H9 (cell line): ENCODE measurements at regions not wholly inside any gene's neighbourhood (a gene's known extent, or its start where the extent isn't known, plus 50 kb on each side); places are given as distances from the start of the nearest gene placed in this dataset.
"Not testable (repeated sequence)": the region's sequence is repeated elsewhere in the genome, so short reads cannot be mapped to it uniquely, and the experiment has no call there.

Experiments
- DNase-seq: peaks from one replicate; pipeline ENCODE4 v3.0.0-alpha.2; 2017
- H2AFZ ChIP-seq: one replicate; pipeline ENCODE4 v1.6.1; 2013; ENCODE audit warnings: mild to moderate bottlenecking, low read length, control low read depth, moderate library complexity
- H2AK5ac ChIP-seq: 2 replicates; pipeline ENCODE4 v1.6.1; 2013; ENCODE audit warnings: low read length, control low read depth, mixed read lengths; ENCODE audit not compliant: insufficient read length
- H2BK120ac ChIP-seq: one replicate; pipeline ENCODE4 v1.6.1; 2013; ENCODE audit warnings: low read depth, mild to moderate bottlenecking, low read length, control low read depth, inconsistent platforms; ENCODE audit not compliant: poor library complexity, severe bottlenecking
- H2BK12ac ChIP-seq: 2 replicates; pipeline ENCODE4 v1.6.1; 2013; ENCODE audit warnings: low read length, control low read depth, mixed read lengths, low read depth; ENCODE audit not compliant: insufficient read length
- H2BK15ac ChIP-seq: 2 replicates; pipeline ENCODE4 v1.6.1; 2013; ENCODE audit warnings: low read depth, low read length, control low read depth
- H2BK20ac ChIP-seq: one replicate; pipeline ENCODE4 v1.6.1; 2013; ENCODE audit warnings: low read depth, mild to moderate bottlenecking, low read length, control low read depth, inconsistent platforms; ENCODE audit not compliant: poor library complexity, severe bottlenecking
- H2BK5ac ChIP-seq: 2 replicates; pipeline ENCODE4 v1.6.1; 2013; ENCODE audit warnings: low read length, control low read depth, mixed read lengths; ENCODE audit not compliant: insufficient read length
- H3K14ac ChIP-seq: 2 replicates; pipeline ENCODE4 v1.6.1; 2013; ENCODE audit warnings: low read length, control low read depth; ENCODE audit not compliant: insufficient read depth
- H3K18ac ChIP-seq: 2 replicates; pipeline ENCODE4 v1.6.1; 2013; ENCODE audit warnings: low read depth, mild to moderate bottlenecking, mixed read lengths, low read length, control low read depth; ENCODE audit not compliant: insufficient read length
- H3K23ac ChIP-seq: 2 replicates; pipeline ENCODE4 v1.6.1; 2013; ENCODE audit warnings: low read length, control low read depth, mixed read lengths, low read depth; ENCODE audit not compliant: insufficient read length
- H3K23me2 ChIP-seq: 2 replicates; pipeline ENCODE4 v1.6.1; 2013; ENCODE audit warnings: low read depth, mild to moderate bottlenecking, mixed read lengths, low read length, control low read depth; ENCODE audit not compliant: insufficient read length, poor library complexity, severe bottlenecking
- H3K27ac ChIP-seq: 2 replicates; pipeline ENCODE4 v1.5.1; 2013; ENCODE audit warnings: low read length, control low read depth, mixed read lengths, low read depth; ENCODE audit not compliant: insufficient read length
- H3K27me3 ChIP-seq: 2 replicates; pipeline ENCODE4 v1.6.1; 2013; ENCODE audit warnings: low read length, control low read depth, inconsistent platforms; ENCODE audit not compliant: insufficient read depth
- H3K4ac ChIP-seq: 2 replicates; pipeline ENCODE4 v1.6.1; 2013; ENCODE audit warnings: low read depth, mild to moderate bottlenecking, control low read depth, inconsistent platforms, low read length, moderate library complexity
- H3K4me1 ChIP-seq: 2 replicates; pipeline ENCODE4 v1.6.1; 2013; ENCODE audit warnings: low read length, control low read depth, inconsistent platforms; ENCODE audit not compliant: insufficient read depth
- H3K4me2 ChIP-seq: 2 replicates; pipeline ENCODE4 v1.6.1; 2013; ENCODE audit warnings: low read length, control low read depth, mixed read lengths; ENCODE audit not compliant: insufficient read length, insufficient read depth
- H3K56ac ChIP-seq: 2 replicates; pipeline ENCODE4 v1.6.1; 2013; ENCODE audit warnings: low read depth, mild to moderate bottlenecking, mixed read lengths, low read length, control low read depth; ENCODE audit not compliant: insufficient read length
- H3K79me1 ChIP-seq: 2 replicates; pipeline ENCODE4 v1.6.1; 2013; ENCODE audit warnings: low read depth, mild to moderate bottlenecking, moderate library complexity, low read length, control low read depth, inconsistent platforms; ENCODE audit not compliant: insufficient read depth, poor library complexity, severe bottlenecking
- H3K79me2 ChIP-seq: 2 replicates; pipeline ENCODE4 v1.6.1; 2013; ENCODE audit warnings: low read length, control low read depth, inconsistent platforms; ENCODE audit not compliant: insufficient read depth
- H3K9ac ChIP-seq: 2 replicates; pipeline ENCODE4 v1.6.1; 2013; ENCODE audit warnings: low read length, control low read depth, mixed read lengths; ENCODE audit not compliant: insufficient read length; ENCODE audit errors: extremely low read depth
- H3K9me3 ChIP-seq: one replicate; pipeline ENCODE4 v1.6.1; 2013; ENCODE audit warnings: low read depth, low read length, inconsistent platforms; ENCODE audit not compliant: control insufficient read depth
- H3T11ph ChIP-seq: one replicate; pipeline ENCODE4 v1.6.1; 2013; ENCODE audit warnings: mild to moderate bottlenecking, low read length, control low read depth, inconsistent platforms
- H4K20me1 ChIP-seq: one replicate; pipeline ENCODE4 v1.6.1; 2013; ENCODE audit not compliant: control insufficient read depth, insufficient read length, insufficient read depth
- H4K5ac ChIP-seq: 2 replicates; pipeline ENCODE4 v1.6.1; 2013; ENCODE audit warnings: low read depth, mild to moderate bottlenecking, mixed read lengths, low read length, control low read depth; ENCODE audit not compliant: insufficient read length
- H4K8ac ChIP-seq: replicated peaks from 2 replicates; pipeline ENCODE4 v1.6.1; 2013; ENCODE audit warnings: low read length, control low read depth, mixed read lengths, low read depth; ENCODE audit not compliant: insufficient read length
- H4K91ac ChIP-seq: 2 replicates; pipeline ENCODE4 v1.6.1; 2013; ENCODE audit warnings: low read depth, mild to moderate bottlenecking, moderate library complexity, mixed read lengths, low read length, control low read depth; ENCODE audit not compliant: insufficient read length
- H3K27ac Mint-ChIP-seq, 3 experiments: 2 replicates in 2 of 3; 3 replicates in 1 of 3; pipeline ENCODE4 v1.8.0; 2020 to 2021; ENCODE audit warnings: mixed read lengths in 3 of 3, mild to moderate bottlenecking in 1 of 3, moderate library complexity in 1 of 3
- H3K27me3 Mint-ChIP-seq: 2 replicates; pipeline ENCODE4 v1.8.0; 2021; ENCODE audit warnings: low read depth, mild to moderate bottlenecking, moderate library complexity, mixed read lengths
- H3K36me3 Mint-ChIP-seq, 3 experiments: 2 replicates in 2 of 3; 3 replicates in 1 of 3; pipeline ENCODE4 v1.8.0; 2020 to 2021; ENCODE audit warnings: low read depth in 3 of 3, mixed read lengths in 3 of 3; ENCODE audit not compliant: insufficient read depth in 1 of 3
- H3K4me1 Mint-ChIP-seq, 2 experiments: 2 replicates each; pipeline ENCODE4 v1.8.0; 2020; ENCODE audit warnings: mixed read lengths in 2 of 2
- H3K4me3 Mint-ChIP-seq, 2 experiments: 2 replicates in 1 of 2; 3 replicates in 1 of 2; pipeline ENCODE4 v1.8.0; 2020 to 2021; ENCODE audit warnings: mild to moderate bottlenecking in 2 of 2, mixed read lengths in 2 of 2, moderate library complexity in 1 of 2
- H3K9me3 Mint-ChIP-seq, 2 experiments: 2 replicates in 1 of 2; 3 replicates in 1 of 2; pipeline ENCODE4 v1.8.0; 2020; ENCODE audit warnings: mild to moderate bottlenecking in 2 of 2, mixed read lengths in 2 of 2, moderate library complexity in 1 of 2
- CTCF ChIP-seq: fragments of 200-600 bp; sonication (generic); conservative IDR thresholded peaks from 3 replicates; pipeline ENCODE4 v1.8.0; 2021; ENCODE audit warnings: antibody characterized with exemption, mild to moderate bottlenecking
- WGBS: extraction: QIAGEN DNeasy Blood & Tissue Kit; methylation state at CpG from one replicate; pipeline ENCODE4 v1.1.7; 2013; ENCODE audit warnings: missing lambda C conversion rate, low lambda C conversion rate, mixed read lengths; ENCODE audit not compliant: insufficient read length; ENCODE audit errors: extremely low coverage; 5-methylcytosine and 5-hydroxymethylcytosine counted together

GRCh38 chr5:92694067-92694466 lies 887.0 kb downstream of the NR2F1-AS1 start:
- H3K4me1 ChIP-seq: no peaks in the 10 kb centered on the region
- no peak overlapping the region for H3K4me2 ChIP-seq
- H3K36me3 Mint-ChIP-seq: 0 out of 7 replicates have a peak, but pooled peaks cover 0 to 5% (median 0%) of the 10 kb centered on the region in 3 experiments
- H2BK20ac ChIP-seq: no peak overlapping the region
- peaks cover 3 to 5% of the 10 kb centered on the region in 2 experiments; a peak in 3 of 5 replicates for H3K9me3 Mint-ChIP-seq
- no CpG with 5 or more reads among the region's 2 CpGs for WGBS
- no peak overlapping the region for H2BK15ac ChIP-seq
- no peak overlapping the region for H3K9ac ChIP-seq
- no peaks in the 10 kb centered on the region for H4K20me1 ChIP-seq
- no peaks in the 10 kb centered on the region for H3K23me2 ChIP-seq
- no peaks in the 10 kb centered on the region for H3K79me2 ChIP-seq
- H3K4ac ChIP-seq: no peak overlapping the region
- H2AFZ ChIP-seq: no peak overlapping the region
- H2BK120ac ChIP-seq: no peak overlapping the region
- H3K4me3 Mint-ChIP-seq: no peak overlapping the region
- no peak overlapping the region for H2AK5ac ChIP-seq
- no peak overlapping the region for H3T11ph ChIP-seq
- H4K5ac ChIP-seq: no peak overlapping the region
- H3K27me3 ChIP-seq: no peaks in the 10 kb centered on the region
- H3K18ac ChIP-seq: no peak overlapping the region
- no peak for DNase-seq
- H3K4me1 Mint-ChIP-seq: peaks cover 4 to 6% of the 10 kb centered on the region in 2 experiments
- H3K14ac ChIP-seq: no peak overlapping the region
- H3K27ac Mint-ChIP-seq: no peak overlapping the region
- TF ChIP-seq CTCF: no peak
- H4K8ac ChIP-seq: no peak overlapping the region
- H2BK5ac ChIP-seq: no peak overlapping the region
- H4K91ac ChIP-seq: no peak overlapping the region
- no peaks in the 10 kb centered on the region for H3K79me1 ChIP-seq
- H3K27ac ChIP-seq: no peak overlapping the region
- H3K9me3 ChIP-seq: no peaks in the 10 kb centered on the region
- no peak overlapping the region for H3K23ac ChIP-seq
- no peak overlapping the region for H3K56ac ChIP-seq
- no peaks in the 10 kb centered on the region for H3K27me3 Mint-ChIP-seq
- no peak overlapping the region for H2BK12ac ChIP-seq

GRCh38 chr5:92691955-92692354 lies 889.1 kb downstream of the NR2F1-AS1 start:
- H3K4me1 Mint-ChIP-seq: peaks cover 7 to 12% of the 10 kb centered on the region in 2 experiments
- not testable (repeated sequence) for H3K27me3 Mint-ChIP-seq, H3K4me2 ChIP-seq, H3K23ac ChIP-seq, H3K4me1 ChIP-seq, H2BK20ac ChIP-seq, H3K27ac Mint-ChIP-seq, H4K8ac ChIP-seq, H3K79me1 ChIP-seq, DNase-seq, H3K18ac ChIP-seq, H3K23me2 ChIP-seq, H3T11ph ChIP-seq, H4K5ac ChIP-seq, H3K9me3 Mint-ChIP-seq, H3K4ac ChIP-seq, H3K4me3 Mint-ChIP-seq, H3K27ac ChIP-seq, H4K20me1 ChIP-seq, H3K9me3 ChIP-seq, H2BK5ac ChIP-seq, H2BK15ac ChIP-seq, H2AFZ ChIP-seq, H3K27me3 ChIP-seq, H2BK120ac ChIP-seq, H3K56ac ChIP-seq, H2AK5ac ChIP-seq, H4K91ac ChIP-seq, H2BK12ac ChIP-seq, H3K9ac ChIP-seq, H3K36me3 Mint-ChIP-seq, H3K79me2 ChIP-seq, H3K14ac ChIP-seq
- WGBS: no CpG with 5 or more reads among the region's 5 CpGs
